Loucy (cell line): ENCODE measurements at regions not wholly inside any gene's neighbourhood (a gene's known extent, or its start where the extent isn't known, plus 50 kb on each side); places are given as distances from the start of the nearest gene placed in this dataset.

Experiments
- CTCF ChIP-seq: fragments of 200-600 bp; sonication (generic); conservative IDR thresholded peaks from 2 replicates; pipeline ENCODE4 v1.5.1; 2014; ENCODE audit warnings: mild to moderate bottlenecking, antibody characterized with exemption, low read length
- EZH2phosphoT487 ChIP-seq: fragments of 200-600 bp; IDR thresholded peaks from 2 replicates; pipeline ENCODE4 v1.6.1; 2018; ENCODE audit warnings: antibody characterized with exemption, mild to moderate bottlenecking, moderate library complexity, borderline replicate concordance

GRCh38 chr3:18283680-18284079, 141.5 kb downstream of the SATB1 start:
- TF ChIP-seq CTCF (no peak), EZH2phosphoT487 (no peak)
